ENCODE measurements at regions not wholly inside any gene's neighbourhood (a gene's known extent, or its start where the extent isn't known, plus 50 kb on each side); places are given as distances from the start of the nearest gene placed in this dataset.

GRCh38 chr10:30727524-30727923 is 98.0 kb upstream of the LYZL2 start:
- no peak for TF ChIP-seq ZNF565 (CRISPR knock-in tag; conservative IDR thresholded peaks at IDR 0.05; ENCODE audit: low read depth)
- no peak for TF ChIP-seq ARNTL (CRISPR knock-in tag; IDR thresholded peaks at IDR 0.05; ENCODE audit: borderline replicate concordance, low read depth)
- no peak for TF ChIP-seq CREB5 (CRISPR knock-in tag; IDR thresholded peaks at IDR 0.05; ENCODE audit: low read depth)
- no peak for TF ChIP-seq RARB (CRISPR knock-in tag; IDR thresholded peaks at IDR 0.05)
- TF ChIP-seq CSDC2 (CRISPR knock-in tag; IDR thresholded peaks at IDR 0.05) = no peak
- TF ChIP-seq, protein P1, sequence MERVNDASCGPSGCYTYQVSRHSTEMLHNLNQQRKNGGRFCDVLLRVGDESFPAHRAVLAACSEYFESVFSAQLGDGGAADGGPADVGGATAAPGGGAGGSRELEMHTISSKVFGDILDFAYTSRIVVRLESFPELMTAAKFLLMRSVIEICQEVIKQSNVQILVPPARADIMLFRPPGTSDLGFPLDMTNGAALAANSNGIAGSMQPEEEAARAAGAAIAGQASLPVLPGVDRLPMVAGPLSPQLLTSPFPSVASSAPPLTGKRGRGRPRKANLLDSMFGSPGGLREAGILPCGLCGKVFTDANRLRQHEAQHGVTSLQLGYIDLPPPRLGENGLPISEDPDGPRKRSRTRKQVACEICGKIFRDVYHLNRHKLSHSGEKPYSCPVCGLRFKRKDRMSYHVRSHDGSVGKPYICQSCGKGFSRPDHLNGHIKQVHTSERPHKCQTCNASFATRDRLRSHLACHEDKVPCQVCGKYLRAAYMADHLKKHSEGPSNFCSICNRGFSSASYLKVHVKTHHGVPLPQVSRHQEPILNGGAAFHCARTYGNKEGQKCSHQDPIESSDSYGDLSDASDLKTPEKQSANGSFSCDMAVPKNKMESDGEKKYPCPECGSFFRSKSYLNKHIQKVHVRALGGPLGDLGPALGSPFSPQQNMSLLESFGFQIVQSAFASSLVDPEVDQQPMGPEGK (CRISPR knock-in tag; IDR thresholded peaks at IDR 0.05; ENCODE audit: borderline replicate concordance) = no peak
- TF ChIP-seq ZFP3 (CRISPR knock-in tag; IDR thresholded peaks at IDR 0.05) = no peak
- no peak for TF ChIP-seq ZC3H10 (CRISPR knock-in tag; IDR thresholded peaks at IDR 0.05)
- no peak for TF ChIP-seq ESRRG (CRISPR knock-in tag; IDR thresholded peaks at IDR 0.05)
- no peak for TF ChIP-seq ZFP30 (CRISPR knock-in tag; IDR thresholded peaks at IDR 0.05)
- TF ChIP-seq PPARA (CRISPR knock-in tag; IDR thresholded peaks at IDR 0.05; ENCODE audit: borderline replicate concordance) = no peak

Measured in SK-N-SH treated with all-trans-retinoic acid at 6 μM for 48 hours (cell line).